GM19324 (cell line): ENCODE measurements at regions not wholly inside any gene's neighbourhood (a gene's known extent, or its start where the extent isn't known, plus 50 kb on each side); places are given as distances from the start of the nearest gene placed in this dataset.
"Not testable (repeated sequence)": the region's sequence is repeated elsewhere in the genome, so short reads cannot be mapped to it uniquely, and the experiment has no call there.

ENCODE experiments used
- ATAC-seq: cut with Tn5 transposase; IDR thresholded peaks from one replicate; pipeline ENCODE4 v1.9.1; 2021; ENCODE audit warnings: mild to moderate bottlenecking, moderate library complexity; ENCODE audit not compliant: unreplicated experiment, low FRiP score

DNA sequence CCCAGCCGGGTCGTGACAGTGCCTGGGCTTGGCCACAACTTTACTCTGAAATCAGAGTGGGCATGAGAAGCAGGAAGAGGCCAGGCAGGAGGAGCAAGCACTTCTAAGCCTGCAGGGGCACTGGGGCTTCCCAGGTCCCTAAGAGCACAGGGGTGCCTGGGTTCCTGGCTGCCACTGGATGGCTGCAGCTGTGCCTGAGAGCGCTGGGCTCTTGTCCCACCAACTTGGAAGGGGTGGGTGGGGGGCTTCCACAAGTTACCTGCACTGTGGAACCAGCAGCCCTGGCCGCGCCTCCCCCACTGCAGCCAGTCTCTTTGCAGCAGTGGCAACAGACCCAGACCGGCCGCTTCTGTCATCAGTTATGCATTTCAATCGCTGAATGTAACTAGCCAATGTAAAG, 434.7 kb upstream of the GRM3 start:
- ATAC-seq = no peak

DNA sequence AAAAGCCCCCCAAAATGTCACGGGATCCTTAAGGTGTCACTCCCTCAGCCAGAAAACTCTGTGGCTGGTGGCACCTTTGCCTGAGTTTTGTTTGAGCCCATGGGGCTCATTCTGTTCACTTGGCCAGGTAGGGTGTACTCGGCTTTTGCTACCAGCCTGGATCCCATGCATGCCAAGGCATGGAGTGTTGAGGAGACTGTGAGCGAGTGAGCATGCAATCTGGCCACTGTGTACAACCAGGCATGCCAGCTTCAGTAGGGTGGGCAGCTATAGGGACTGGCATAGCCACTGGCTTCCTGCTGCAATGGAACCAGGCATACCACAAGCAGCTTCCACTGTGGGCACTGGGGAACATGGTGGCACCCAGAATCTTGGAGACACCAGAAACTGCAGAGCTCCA, 436.0 kb upstream of the GRM3 start:
- no peak for ATAC-seq

DNA sequence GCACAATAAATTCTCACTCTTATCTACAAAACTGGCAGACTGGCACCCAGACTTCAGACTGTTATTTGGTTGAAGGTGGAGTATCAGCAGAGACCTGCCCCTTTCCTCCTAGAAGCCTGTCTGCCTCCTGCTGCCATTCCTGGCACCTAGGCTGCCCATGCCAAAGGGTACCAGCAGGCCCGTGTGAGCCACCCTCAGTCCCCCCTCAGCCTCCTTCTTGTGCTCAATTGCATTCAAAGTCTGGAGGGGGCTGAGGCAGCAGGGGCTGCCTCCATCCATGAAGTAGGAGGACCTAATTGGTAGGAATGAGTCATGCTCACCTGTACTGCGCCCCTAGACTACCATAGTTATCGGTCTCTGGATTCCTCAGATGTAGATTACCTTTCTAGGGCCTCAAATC, 440.9 kb upstream of the GRM3 start:
- no peak for ATAC-seq

DNA sequence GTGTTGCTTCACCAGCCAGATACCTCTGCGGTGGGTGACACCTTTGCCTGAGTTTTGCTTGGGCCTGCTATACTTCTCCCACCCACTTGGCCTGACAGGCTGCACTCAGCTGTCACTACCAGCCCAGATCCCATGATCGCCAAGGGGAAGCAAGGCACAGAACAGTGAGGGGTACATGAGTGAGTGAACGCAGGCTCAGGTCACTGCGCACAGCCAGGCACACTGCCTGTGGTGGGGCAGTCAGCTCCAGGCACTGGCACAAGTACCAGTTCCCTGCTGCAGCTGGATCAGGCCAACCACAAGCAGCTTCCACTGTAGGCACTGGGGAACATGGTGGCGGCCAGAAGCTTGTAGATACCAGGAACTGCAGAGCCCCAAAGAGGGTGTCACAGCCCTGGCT, 441.9 kb upstream of the GRM3 start:
- no peak for ATAC-seq

DNA sequence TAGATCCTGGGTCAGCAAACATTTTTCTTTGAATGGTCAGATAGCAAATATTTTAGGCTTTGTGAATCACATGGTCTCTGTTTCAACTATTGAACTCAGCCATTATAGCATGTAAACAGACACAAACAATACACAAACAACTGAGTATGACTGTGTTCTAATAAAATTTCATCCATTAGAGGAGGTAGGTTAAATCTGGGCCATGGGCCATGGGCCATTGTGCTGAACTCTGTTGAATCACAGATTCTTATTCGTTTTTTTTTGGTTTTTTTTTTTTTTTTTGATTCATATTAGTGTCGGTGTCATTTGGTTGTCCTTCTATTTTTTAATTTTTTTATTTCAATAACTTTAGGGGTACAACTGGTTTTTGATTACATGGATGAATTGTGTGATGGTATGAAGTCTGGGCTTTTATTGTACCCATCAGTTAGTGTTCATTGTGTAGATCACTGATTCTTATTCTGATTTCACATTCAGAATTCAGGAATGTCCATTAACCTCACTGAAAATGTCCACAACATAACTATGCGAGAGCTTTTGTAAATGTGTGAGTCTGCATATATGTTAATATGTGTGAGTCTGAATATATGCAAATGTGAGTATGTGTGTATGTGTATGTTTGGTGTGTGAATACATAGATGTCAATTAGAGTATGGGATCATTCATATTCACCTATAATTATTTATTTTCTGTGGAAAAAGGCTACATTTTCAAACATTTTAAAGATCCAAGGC, 443.7 kb upstream of the GRM3 start:
- no peak for ATAC-seq

DNA sequence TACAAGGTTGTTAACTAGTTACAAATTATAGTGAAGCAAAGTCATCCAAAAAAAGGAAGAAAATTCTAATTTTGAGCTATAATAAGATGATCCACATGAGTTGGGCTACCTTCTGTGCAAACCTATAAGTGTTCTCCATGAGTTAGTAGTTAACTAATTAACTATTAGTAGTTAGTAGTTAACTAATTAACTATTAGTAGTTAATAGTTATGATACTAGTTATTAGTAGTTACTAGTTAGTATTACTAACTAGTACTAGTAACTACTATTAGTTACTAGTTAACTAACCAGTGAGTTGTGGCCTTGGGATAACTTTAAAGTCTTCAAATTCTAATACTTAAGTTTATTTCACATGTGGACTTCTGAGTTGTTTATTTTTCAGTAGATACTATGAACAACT, 453.4 kb upstream of the GRM3 start:
- no peak for ATAC-seq

DNA sequence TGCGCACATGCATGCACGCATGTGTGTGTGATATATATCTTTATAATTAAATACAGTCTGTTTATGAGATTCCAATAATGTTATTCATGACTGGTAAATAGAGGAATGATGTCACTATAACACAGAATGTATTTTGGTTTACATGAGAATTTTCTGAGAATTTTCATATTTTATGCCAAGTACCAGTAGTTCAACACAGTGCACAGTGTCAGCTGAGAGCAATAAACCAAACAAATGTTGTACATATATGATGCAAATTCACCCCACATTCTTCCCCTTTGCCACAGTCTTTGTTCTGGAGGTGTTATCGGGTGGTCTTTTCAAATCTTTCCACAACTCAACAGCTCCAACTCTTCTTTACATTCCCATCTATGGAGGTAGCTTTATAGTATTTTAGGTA, 462.2 kb upstream of the GRM3 start:
- no peak for ATAC-seq

DNA sequence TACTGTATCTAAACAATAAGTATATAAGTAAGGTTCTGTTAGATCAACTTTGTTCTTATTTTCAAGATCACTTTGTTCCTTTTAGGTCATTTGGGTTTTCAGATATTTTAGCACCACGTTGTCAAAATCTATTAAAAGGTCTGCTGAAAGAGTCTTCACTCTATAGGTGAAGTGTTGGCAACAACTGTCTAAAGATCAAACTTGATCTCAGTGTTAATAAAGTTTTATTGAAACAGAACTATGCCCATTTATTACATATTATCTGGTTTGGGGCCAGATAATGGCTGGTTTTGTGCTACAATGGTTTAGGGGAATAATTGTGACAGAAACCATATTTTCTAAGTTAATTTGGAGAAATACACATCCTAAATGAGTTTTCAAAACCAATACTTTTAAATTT, 478.9 kb upstream of the GRM3 start:
- no peak for ATAC-seq

DNA sequence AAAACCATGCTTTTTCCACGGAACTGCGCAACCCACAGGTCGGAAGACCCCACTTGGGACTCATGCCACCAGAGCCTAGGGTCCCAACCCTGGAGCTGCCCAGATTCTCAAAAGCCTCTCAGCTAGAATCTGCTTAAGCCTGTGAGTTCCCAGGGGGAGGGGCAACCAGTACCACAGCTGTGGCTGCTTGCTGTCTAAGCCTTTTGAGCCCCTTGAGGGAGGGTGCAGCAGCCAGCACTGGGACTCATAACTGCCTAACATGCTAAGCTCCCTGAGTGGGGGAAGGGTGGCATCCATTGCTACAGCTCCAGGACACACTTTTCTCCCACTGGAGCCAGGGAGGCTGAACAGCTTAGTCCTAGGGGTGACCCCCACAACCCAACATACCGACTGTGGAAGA, 485.6 kb upstream of the GRM3 start:
- ATAC-seq = no peak

DNA sequence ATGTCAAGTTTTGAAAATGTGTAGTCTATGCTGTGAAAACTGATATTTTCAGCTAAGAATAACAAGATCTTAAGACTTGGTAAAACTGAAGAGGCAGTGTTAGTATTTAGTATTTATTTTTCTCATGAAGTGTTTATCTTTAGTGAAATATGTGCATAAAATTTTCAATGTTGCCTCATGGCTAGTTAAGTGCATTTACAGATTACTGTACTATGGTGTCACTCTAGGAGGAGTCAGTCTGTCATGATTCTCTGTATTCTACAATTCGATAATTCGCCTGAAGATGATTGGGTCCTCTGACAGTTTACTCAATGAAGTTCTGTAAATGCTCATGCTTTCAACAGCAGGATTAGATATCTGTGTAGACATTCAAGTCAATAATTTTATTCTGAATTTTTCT, 488.1 kb upstream of the GRM3 start:
- no peak for ATAC-seq

DNA sequence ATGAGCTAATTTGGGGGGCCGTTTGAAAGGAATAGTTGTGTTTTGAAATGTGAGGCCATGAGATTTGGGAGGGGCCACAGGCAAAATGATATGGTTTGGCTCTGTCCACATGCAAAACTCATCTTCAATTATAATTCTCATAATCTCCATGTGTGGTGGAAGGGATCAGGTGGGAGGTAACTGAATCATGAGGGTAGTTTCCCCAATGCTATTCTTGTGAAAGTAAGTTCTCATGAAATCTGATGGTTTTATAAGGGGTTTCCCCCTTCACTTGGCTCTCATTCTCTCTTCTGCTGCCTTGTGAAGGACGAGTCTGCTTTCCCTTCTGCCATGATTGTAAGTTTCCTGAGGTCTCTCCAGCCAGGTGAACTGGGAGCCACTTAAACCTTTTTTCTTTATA, 490.8 kb upstream of the GRM3 start:
- ATAC-seq = no peak

DNA sequence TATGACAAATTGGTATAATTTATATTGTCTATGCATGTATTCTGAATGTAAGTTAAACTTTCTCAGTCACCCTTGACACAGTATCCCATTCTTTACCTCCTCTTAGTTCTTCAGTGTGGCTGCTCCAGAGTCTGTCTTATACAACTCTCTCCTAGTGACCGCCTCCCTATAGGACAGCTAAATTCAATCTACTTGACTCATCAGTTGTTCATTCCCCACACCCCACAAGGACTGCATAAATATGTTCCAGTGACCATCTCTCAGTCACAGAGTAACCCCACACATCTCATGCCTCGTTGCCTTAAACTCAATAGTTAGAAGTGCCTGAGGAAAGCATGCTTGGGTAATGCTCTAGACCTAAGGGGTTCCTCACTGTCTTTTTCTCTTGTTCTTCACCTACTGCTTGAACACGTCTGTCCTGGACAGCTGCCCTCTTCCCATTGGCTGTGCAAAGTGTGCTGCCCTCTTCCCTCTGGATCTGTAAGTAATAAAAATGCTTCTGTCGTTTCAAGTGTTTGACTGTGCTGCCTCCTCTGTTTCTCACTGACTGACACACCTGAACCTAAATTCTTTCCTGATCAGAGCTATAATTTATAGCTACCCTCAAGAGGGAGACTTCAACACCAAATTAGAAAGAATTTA, 494.6 kb upstream of the GRM3 start:
- ATAC-seq = no peak

DNA sequence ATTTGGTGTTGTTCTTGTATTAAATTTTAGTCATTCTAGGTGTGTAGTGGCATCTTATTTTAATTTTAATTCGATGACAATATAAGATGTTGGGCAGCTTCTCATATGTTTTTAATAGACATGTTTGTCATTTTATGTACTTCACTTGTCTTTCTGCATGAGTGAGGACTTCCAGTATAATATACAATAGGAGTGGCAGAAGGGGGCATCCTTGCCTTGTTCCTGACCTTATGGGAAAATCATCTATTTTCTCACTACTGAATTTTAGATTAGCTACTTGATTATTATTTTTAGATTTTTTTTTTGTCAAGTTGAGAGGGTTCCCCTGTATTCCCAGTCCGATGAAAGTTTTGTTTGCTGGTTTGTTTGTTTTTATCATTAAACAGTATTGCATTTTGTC, 495.2 kb upstream of the GRM3 start:
- no peak for ATAC-seq

DNA sequence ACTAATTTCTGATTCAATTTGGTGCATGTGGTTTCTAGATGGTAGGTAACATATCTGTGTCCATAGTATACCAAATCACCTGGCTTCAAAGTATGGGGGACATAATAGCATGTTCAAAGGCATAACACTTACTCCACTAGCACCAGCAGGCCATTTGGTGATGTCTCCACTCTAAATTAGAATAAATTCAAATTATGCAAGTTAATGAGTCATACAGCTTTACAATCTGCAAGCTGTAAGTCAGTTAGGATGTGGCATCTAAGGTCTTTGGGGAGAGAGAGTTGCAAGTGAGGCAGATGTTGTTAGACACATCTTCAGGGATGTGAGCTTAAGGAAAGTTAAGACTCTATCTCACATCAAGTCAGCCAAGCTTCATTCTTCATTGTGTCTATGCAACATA, 506.4 kb upstream of the GRM3 start:
- ATAC-seq = no peak

DNA sequence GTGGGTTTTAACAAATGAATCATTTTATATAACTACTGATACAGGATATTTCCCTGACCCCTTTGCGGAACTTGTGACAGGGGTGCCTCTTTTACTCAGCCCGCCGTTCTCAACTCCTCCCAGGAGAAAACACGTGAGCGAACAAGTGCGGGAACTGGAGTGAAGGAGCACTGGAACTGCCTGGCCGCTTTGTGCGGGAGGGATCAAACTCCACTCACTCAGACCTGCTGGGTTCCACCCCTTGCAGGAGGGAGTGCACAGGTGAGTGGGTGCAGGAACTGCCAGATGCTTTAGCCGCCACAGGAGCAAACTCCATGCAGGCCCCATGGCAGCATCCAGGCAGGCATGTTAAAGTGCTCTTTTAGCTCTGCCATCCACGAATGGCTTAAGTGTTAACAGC, 513.4 kb upstream of the GRM3 start:
- no peak for ATAC-seq

DNA sequence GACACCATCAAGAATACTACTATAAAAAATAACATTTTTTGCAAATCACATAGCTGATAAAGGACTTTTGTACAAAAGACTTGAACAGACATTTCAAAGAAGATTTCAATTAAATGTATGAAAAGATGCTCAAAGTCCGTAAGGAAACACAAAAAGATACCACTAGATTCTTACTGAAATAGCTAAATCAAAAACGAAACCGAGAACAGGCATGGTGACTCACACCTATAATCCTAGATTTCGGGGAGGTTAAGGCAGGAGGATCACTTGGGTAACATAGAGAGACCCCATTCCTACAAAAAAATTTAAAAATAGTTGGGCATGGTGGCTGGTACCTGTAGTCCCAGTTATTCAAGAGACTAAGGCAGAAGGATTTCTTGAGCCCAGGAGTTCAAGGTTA, 520.2 kb upstream of the GRM3 start:
- no peak for ATAC-seq

DNA sequence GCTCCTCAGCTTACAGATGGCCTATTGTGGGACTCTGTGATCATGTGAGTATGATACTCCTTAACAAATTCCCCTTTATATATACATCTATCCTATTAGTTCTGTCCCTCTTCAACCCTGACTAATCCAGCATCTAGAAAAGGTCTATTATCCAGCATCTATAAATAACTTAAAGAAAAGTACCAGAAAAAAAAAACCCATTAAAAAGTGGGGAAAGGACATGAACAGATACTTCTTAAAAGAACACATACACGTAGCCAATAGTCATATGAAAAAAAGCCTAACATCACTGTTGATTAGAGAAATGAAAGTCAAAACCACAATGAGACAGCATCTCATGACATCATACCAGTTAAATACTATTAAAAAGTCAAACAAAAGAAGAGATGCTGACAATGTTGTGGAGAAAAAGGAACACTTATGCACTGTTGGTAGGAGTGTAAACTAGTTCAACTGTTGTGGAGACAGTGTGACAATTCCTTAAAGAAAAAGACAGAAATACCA, 549.5 kb upstream of the GRM3 start:
- ATAC-seq = no peak

DNA sequence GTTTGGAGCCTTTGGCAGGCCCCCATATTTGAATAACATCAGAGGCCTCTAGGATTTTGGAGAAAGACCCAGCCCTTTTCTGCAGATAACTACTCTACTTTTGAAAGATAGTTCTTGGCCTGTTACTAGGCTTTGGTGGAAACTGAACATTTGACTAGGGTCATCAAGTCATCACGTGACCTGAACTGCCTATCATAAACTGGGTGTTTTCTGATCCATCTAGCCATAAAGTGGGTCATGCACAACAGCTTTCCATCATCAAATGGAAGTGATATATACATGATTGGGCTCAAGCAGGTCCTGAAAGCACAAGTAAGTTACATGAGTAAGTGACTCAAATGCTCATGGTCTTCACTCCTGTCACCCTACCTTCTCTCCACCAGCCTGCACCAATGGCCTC, 552.3 kb upstream of the GRM3 start:
- ATAC-seq = no peak

DNA sequence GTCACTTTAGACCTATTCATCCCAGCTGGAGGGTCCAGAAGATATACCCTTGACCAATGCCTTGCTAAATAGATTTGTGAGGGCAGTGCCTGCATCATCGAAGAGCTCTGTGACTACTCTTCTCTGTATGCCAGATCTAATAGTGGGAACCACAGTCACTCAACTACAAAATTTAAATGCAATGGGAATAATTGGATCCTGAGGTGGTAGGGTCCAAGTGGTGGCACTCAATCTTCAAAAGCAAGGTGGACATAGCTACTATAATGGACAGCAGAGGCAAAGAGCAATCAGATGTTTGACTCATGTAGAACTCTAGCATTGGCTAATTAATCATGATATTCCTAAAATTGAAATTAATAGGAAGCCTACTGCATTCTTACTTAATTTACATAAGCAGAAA, 554.3 kb upstream of the GRM3 start:
- no peak for ATAC-seq

DNA sequence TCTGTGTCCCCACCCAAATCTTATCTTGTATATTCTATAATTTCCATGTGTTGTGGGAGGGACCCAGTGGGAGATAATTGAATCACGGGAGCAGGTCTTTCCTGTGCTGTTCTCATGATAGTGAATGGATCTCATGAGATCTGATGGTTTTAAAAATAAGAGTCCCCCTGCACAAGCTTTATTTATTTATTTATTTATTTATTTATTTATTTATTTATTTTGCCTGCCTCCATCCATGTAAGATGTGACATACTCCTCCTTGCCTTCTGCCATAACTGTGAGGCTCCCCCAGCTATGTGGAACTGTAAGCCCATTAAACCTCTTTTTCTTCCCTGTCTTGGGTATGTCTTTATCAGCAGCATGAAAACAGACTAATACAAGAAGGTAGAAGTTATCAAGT, 579.1 kb upstream of the GRM3 start:
- not testable (repeated sequence) for ATAC-seq

DNA sequence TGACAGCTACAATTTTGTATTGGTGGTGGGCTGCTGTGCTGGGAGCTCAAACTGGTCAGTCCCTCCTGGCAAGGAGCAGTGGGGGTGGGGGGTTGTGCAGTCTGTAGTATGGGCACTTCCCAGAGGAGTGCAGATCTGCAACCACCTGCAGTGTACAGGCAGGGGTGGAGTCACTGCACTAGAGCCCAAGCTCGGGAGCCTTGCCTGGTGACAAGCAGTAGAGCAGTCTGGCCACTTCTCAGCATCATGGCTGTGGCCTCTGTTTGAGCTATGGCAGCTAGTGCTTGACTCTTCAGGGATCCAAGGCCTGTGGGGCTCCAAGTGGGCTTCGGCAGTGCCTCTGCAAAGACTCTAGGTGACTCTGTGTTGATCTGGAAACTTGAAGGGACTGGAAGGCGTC, 585.1 kb upstream of the GRM3 start:
- ATAC-seq = no peak

DNA sequence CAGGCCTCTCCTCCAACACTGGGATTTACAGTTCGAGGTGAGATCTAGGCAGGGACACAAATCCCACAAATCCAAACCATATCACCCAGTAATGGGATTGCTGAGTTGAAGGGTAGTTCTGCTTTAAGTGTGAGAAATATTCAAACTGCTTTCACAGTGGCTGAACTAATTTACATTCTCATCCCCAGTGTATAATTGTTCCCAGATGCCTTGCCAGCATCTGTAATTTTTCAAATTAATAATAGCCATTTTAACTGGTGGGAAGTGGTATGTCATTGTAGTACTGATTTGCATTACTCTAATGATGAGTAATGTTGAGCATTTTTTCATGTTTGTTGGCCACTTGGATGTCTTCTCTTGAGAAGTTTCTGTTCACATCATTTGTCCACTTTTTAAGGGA, 592.8 kb upstream of the GRM3 start:
- no peak for ATAC-seq
